ENCODE measurements at regions not wholly inside any gene's neighbourhood (a gene's known extent, or its start where the extent isn't known, plus 50 kb on each side); places are given as distances from the start of the nearest gene placed in this dataset.

DNA sequence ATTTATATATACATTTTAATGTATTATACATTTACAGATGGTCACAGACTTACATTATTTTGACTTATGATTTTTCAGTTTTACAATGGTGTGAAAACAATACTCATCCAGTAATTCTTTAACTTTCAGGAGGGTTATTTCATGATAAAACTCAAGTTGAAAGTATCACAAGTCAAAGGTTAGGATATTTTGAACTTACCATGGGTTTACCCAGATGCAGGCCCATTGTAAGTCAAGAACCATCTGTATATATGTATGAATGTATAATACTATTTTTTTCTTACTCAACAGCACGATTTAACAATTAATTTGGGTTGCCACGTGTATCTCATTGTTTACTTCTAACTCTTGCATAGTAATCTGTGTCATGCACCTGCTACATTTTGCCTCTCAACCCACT lies 1002.0 kb downstream of the OTOL1 start:
- Mint-ChIP-seq H3K27ac (no peak overlapping the region), H3K36me3 (ENCODE audit: low read depth) (no peaks in the 10 kb centered on the region), H3K4me1 (ENCODE audit: low read depth) (no peaks in the 10 kb centered on the region), H3K9me3 (peaks cover 8% of the 10 kb centered on the region), H3K4me3 (no peak overlapping the region), H3K27me3 (no peaks in the 10 kb centered on the region)
- intact Hi-C loops (cut with micrococcal nuclease), result no loop called here
- no peak for ATAC-seq
- no peak for DNase-seq
- ChIA-PET CTCF (no interaction called here), POLR2A (no interaction called here)
- TF ChIP-seq, protein P1, sequence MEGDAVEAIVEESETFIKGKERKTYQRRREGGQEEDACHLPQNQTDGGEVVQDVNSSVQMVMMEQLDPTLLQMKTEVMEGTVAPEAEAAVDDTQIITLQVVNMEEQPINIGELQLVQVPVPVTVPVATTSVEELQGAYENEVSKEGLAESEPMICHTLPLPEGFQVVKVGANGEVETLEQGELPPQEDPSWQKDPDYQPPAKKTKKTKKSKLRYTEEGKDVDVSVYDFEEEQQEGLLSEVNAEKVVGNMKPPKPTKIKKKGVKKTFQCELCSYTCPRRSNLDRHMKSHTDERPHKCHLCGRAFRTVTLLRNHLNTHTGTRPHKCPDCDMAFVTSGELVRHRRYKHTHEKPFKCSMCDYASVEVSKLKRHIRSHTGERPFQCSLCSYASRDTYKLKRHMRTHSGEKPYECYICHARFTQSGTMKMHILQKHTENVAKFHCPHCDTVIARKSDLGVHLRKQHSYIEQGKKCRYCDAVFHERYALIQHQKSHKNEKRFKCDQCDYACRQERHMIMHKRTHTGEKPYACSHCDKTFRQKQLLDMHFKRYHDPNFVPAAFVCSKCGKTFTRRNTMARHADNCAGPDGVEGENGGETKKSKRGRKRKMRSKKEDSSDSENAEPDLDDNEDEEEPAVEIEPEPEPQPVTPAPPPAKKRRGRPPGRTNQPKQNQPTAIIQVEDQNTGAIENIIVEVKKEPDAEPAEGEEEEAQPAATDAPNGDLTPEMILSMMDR (IDR thresholded peaks at IDR 0.05), result no peak

DNA sequence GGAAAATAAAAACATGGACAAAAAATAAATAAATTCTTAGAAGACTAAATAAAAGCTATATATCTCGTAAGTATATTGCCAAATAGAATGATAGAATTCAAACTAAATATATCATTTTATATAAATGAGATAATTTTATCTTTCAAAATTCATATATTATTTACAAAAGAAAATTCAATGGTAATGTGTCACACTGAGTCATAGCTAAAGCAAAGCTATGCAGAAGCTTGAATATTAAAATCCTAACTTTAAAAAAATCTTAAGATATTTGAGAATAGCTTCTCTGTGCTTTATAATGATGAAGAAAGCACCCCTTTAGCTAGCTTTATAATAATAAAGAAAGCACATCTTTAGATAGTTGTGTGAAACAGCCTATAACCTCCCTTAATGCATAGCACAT lies 1010.8 kb downstream of the OTOL1 start:
- Mint-ChIP-seq H3K4me3 (no peak overlapping the region), H3K27ac (no peak overlapping the region), H3K36me3 (ENCODE audit: low read depth) (no peaks in the 10 kb centered on the region), H3K27me3 (no peaks in the 10 kb centered on the region), H3K4me1 (ENCODE audit: low read depth) (no peaks in the 10 kb centered on the region), H3K9me3 (peaks cover 10% of the 10 kb centered on the region)
- POLR2A ChIA-PET, result no interaction called here
- intact Hi-C loops (cut with micrococcal nuclease), result no loop called here
- ATAC-seq (no peak), DNase-seq (no peak)
- CTCF ChIA-PET, result no interaction called here
- TF ChIP-seq, protein P1 (IDR thresholded peaks at IDR 0.05), result no peak

DNA sequence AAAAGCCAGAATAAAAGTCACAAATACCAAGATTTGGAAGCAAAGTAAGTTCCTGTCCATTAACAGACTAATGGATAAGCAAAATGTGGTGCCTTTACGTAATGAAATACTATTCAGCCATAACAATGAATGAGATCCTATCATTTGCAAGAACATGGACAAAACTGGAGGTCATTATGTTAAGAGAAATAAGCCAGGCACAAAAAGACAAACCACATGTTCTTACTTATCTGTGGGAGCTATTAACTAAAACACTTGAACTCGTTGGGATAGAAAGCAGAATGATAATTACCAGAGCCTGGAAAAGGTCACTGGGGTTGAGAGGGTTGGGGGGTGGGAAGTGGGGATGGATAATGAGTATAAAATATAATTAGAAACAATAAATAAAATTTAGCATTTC lies 1015.9 kb downstream of the OTOL1 start:
- no peaks in the 10 kb centered on the region for H3K27me3 Mint-ChIP-seq
- intact Hi-C loops (cut with micrococcal nuclease), result no loop called here
- ATAC-seq (no peak), DNase-seq (no peak)
- TF ChIP-seq, protein P1 (IDR thresholded peaks at IDR 0.05), result no peak
- no peaks in the 10 kb centered on the region for H3K4me1 Mint-ChIP-seq (ENCODE audit: low read depth)
- POLR2A ChIA-PET, result no interaction called here
- H3K4me3 Mint-ChIP-seq, result no peak overlapping the region
- CTCF ChIA-PET, result no interaction called here
- H3K27ac Mint-ChIP-seq, result no peak overlapping the region
- H3K36me3 Mint-ChIP-seq (ENCODE audit: low read depth), result no peaks in the 10 kb centered on the region
- peaks cover 10% of the 10 kb centered on the region for H3K9me3 Mint-ChIP-seq

DNA sequence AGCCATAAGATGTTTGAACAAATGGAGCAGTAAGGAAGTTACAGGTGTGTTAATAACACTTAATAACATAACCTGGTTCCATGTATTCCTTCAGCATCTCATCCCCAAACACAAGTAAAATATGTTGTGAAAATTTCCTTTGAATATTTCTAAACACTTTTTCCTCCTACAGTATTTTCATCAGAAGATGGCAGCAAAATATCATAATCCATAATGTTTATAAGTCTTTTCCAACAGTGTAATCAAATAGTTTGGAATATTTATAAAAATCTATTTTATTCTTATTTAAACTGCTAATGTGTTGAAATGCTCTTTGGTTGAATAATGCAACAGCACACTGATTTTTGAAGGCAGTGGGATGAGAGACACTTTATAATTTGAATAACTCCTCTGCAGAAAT lies 1020.5 kb downstream of the OTOL1 start:
- no peak overlapping the region for H3K4me3 Mint-ChIP-seq
- H3K27me3 Mint-ChIP-seq, result no peaks in the 10 kb centered on the region
- peaks cover 5% of the 10 kb centered on the region for H3K9me3 Mint-ChIP-seq
- intact Hi-C loops (cut with micrococcal nuclease), result no loop called here
- ATAC-seq (no peak), DNase-seq (no peak)
- H3K4me1 Mint-ChIP-seq (ENCODE audit: low read depth), result no peaks in the 10 kb centered on the region
- H3K36me3 Mint-ChIP-seq (ENCODE audit: low read depth), result no peaks in the 10 kb centered on the region
- ChIA-PET POLR2A (no interaction called here), CTCF (no interaction called here)
- H3K27ac Mint-ChIP-seq, result no peak overlapping the region
- TF ChIP-seq, protein P1 (IDR thresholded peaks at IDR 0.05), result no peak

DNA sequence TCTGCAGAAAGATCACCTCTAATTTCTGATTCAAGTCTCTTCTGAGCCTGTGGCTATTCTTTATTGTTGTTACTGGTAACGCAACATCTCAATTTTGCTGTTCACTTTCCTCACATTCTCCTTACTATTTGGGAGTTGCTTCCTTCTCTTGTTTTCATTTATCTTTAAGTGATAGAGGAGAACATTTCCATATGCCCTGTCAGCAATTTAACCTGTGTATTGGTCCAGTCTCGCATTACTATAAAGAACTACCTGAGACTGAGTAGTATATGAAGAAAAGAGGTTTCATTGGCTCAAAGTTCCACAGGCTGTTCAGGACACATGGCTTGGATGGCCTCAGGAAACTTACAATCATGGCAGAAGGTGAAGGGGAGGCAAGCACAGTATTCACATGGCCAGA lies 1025.1 kb downstream of the OTOL1 start:
- Mint-ChIP-seq H3K27me3 (no peaks in the 10 kb centered on the region), H3K36me3 (ENCODE audit: low read depth) (no peaks in the 10 kb centered on the region), H3K27ac (no peak overlapping the region), H3K4me1 (ENCODE audit: low read depth) (no peaks in the 10 kb centered on the region), H3K9me3 (no peaks in the 10 kb centered on the region), H3K4me3 (no peak overlapping the region)
- ChIA-PET CTCF (no interaction called here), POLR2A (no interaction called here)
- intact Hi-C loops (cut with micrococcal nuclease), result no loop called here
- ATAC-seq (no peak), DNase-seq (no peak)
- TF ChIP-seq, protein P1 (IDR thresholded peaks at IDR 0.05), result no peak
